Lung microvascular endothelial cell (primary cell): ENCODE measurements at regions not wholly inside any gene's neighbourhood (a gene's known extent, or its start where the extent isn't known, plus 50 kb on each side); places are given as distances from the start of the nearest gene placed in this dataset.
A peak's percentile ranks its signal among the peaks of the same experiment; 100 is the strongest.
"Not testable (repeated sequence)": the region's sequence is repeated elsewhere in the genome, so short reads cannot be mapped to it uniquely, and the experiment has no call there.

Experiments
- DNase-seq, 2 donors: peaks; one replicate each; pipeline versions ENCODE4 v3.0.0 to v3.0.0-alpha.2; 2010; ENCODE audit warnings: low read depth in 2 of 2

DNA sequence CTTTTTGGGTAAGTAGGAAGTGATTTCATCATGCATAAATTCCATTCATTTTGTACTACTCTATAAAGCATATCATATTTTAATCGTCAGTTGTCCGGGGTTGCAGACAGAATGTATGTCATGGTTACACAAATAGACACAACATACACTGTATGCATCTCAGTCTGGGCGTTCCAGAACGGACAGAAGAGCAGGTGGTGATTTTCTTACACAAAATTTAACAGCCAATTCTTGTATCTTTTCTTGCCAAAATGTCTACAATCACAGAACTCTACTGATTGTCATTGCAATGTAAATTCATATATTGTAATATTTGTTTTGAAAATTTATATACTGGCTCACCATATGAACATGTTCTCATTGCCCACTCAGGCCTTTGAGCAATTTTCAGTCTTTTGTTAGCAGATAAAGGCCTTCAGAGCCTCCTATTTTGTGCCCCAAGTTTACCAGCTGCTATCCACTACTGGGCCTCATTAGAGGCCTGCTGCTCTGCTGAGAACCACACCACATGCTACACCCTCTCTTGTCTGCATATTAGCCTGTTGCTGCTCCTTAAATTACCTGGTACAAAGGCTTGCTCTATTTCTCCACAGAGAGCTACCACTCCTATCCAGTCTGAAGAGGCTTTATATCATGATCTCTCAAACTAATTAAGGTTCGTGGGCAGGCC lies 61.5 kb downstream of the PRDM13 start:
- DNase-seq, result no peak

GRCh38 chr6:99689916-99690685 lies 83.5 kb downstream of the PRDM13 start:
- DNase-seq, result no peak

- DNase-seq, result not testable (repeated sequence)
Observed at GRCh38 chr6:99702287-99702686, 95.7 kb downstream of the PRDM13 start.

GRCh38 chr6:99709062-99709461 lies 102.4 kb downstream of the PRDM13 start:
- DNase-seq, result no peak

- no peak for DNase-seq
Observed at GRCh38 chr6:99711302-99711701, 104.7 kb downstream of the PRDM13 start.

- no peak for DNase-seq
Observed at GRCh38 chr6:99711925-99712324, 105.3 kb downstream of the PRDM13 start.

- no peak for DNase-seq
Observed at GRCh38 chr6:99712519-99712918, 105.9 kb downstream of the PRDM13 start.

GRCh38 chr6:99722043-99722442 lies 115.4 kb downstream of the PRDM13 start:
- DNase-seq, result not testable (repeated sequence)

DNA sequence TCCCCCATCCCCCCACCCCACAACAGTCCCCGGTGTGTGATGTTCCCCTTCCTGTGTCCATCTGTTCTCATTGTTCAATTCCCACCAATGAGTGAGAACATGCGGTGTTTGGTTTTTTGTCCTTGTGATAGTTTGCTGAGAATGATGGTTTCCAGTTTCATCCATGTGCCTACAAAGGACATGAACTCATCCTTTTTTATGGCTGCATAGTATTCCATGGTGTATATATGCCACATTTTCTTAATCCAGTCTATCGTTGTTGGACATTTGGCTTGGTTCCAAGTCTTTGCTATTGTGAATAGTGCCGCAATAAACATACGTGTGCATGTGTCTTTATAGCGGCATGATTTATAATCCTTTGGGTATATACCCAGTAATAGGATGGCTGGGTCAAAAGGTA lies 123.6 kb downstream of the PRDM13 start:
- not testable (repeated sequence) for DNase-seq

DNA sequence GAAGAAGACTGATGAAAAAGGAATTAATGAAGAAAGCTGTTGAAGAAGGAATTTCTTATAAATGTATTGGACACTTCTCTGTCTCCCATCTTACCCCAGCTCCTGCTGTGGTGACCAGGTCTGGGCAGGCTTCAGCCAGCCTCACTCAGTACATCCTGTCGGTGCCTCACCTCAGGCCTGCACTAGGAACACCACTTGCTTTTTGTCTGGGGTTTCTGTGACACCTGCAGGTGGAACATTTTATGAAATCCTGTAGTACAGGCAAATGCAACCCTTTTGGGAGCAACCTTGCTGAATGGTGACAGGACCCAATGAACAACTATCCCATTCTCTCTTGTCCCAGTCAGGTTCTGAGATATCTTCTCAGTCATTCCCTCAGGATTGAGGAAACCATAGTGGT lies 129.7 kb downstream of the PRDM13 start:
- DNase-seq, result peak in 1 of 2 donors; percentile 3

DNA sequence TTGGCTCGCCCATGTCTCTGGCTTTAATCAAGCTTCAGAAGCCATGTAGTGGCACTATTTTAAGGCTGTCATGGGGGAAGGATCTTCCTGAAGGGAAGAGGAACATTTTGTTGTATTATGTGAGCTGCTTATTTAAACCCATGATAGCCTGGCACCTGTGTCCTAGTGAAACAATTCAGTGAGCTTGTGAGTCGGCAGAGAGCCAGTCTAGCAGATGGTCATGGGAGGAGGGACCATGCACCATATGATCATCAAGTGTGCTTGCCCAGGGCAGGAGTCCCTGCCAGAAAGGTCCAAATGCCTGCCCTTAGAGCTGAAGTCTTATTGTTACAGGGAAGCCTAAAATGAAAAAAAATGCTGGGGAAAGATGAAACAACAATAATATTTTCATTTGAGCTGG lies 132.9 kb downstream of the PRDM13 start:
- peak in 1 of 2 donors; percentile 18 for DNase-seq

DNA sequence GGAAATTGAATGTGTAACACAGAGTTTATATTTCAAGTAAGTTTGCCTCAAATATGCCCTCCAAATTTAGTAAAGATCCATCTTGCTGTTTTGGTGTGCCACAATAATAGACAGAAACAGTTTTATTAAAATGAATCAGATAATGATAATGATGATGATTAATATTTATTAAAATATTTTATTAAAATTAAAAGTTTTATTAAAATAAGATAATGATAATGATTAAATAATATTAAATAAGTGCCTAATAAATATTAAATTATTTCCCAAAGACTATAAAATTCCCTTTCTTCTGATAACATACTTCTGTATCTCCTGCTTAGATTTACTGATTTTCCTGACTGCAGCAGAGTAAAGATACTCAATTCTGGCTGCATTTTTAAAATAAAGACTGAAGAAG lies 134.5 kb downstream of the PRDM13 start:
- DNase-seq, result no peak

GRCh38 chr6:99743647-99744046 lies 137.0 kb downstream of the PRDM13 start:
- DNase-seq, result no peak

- peak in 1 of 2 donors; percentile 13 for DNase-seq
Observed at GRCh38 chr6:99745651-99746050, 139.0 kb downstream of the PRDM13 start.

DNA sequence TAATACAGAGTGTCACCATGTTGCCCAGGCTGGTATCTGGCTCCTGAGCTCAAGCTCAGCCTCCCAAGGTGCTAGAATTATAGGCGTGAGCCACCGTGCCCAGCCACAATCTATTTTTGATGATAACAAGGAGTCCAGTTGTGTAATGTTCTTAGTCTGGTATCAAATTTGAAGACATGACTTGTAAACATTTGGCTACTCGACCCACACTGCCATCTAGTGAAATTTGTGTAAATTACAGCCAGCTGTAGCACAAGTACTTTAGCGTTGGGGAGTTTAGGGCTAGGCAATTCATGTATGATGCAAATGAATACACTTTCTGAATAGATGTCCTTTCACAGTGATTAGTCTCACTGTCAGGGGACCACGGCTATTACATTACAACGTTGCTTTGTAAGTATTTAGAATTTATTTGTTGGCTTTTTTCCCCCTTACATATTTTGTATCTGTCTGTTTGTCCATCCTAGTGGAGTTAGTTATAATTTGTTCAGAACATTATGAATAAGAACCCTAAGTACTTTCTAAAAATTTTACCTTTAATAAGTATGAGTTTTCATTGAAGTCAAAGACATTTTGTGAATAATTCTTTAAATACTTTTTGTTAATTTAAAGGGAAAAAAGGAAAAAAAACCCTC lies 139.7 kb downstream of the PRDM13 start:
- DNase-seq, result peak; percentile 78 to 81

- no peak for DNase-seq
Observed at GRCh38 chr6:99761711-99762110, 155.1 kb downstream of the PRDM13 start.

DNA sequence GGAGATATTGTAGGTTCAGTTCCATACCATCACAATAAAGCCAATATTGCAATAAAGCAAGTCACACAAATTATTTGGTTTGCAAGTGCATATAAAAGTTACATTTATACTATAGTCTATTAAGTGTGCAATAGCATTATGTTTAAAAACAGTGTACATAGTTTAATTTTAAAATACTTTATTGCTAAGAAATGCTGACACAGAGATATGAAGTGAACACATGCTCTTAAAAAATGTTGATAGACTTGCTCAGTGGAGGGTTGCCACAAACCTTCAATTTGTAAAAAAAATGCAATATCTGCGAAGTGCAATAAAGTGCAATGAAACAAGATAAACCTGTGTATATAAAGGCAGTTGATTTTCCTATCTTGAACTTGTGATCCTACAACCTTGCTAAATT lies 161.5 kb downstream of the PRDM13 start:
- DNase-seq, result no peak

DNA sequence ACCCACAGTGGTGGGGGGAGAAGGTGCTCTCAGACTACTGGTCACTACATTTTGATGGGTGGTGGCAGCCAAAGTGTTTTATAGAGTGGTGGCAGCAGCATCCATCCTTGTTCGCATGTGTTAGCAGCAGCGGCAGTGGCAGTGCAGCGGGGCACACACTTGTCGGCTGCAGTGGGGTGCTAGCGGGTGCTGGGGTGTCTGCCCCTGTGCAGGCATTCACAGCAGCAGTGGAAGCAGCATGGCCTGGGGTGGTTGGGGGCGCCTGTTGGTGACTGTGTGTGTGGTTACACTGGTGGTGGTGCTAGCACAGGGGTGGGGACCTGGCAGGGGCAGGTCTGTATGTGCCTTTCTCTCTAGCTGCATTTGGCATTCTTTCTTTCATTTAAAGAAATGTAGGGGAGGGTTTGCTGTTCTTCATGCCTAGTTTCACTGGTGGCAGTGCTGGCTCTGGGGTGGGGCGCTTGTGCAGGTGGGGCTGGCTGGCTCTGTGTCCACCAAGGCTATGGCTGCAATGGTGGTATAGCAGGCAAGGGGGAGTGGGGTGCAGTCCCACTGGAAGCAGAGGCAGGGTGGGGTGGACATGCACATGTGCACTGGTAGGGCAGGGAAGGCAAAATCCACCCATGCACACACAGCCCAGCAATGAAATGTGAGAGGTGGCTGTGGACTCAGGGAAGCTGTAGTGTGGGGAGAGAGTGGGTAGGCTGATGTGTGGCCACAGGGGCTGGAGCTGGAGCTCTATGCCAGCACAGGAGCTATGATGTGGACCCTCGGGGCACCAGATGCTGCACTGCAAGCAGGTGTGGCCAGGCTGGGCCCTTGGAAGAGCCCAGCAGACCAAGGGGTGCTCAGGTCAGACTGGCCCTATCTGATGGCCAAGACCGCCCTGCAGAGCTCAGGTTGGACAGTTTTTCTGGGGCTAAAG lies 173.3 kb downstream of the PRDM13 start:
- DNase-seq, result no peak

DNA sequence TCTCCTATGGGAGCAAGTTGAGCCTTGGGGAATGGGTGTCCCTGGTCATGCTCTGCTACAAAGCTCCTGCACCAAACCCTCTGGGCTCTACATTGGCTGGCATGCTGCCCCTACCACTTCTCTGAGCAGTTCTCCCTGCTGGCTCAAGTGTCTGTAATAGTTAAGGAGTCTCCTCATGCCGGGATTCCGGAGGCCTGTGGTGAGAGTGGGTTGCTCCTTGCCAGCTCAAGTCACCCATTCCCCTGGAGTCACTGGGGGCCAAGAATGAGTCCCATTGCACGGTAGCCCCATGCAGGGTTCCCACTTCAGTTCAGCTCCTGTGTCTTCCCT lies 173.9 kb downstream of the PRDM13 start:
- DNase-seq, result no peak

GRCh38 chr6:99789767-99790166 lies 183.1 kb downstream of the PRDM13 start:
- DNase-seq, result no peak

DNA sequence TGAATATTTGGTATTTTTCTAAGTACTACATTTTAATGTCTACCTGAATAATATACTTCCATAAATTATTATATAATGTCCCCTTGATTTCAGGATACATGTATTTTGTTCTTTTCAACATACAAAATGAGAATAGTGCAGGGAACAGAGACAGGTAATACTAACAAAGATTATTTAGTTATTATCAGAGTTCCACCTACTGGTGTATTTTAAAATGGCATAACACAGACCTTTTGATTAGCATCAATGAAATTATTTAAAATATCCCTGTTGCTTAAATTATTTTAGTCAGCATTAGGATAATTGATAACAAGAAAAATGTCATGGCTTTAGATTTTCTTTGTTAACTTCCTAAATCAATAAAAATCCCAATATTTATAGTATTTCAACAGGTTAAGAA lies 184.0 kb downstream of the PRDM13 start:
- peak in 1 of 2 donors; percentile 11 for DNase-seq

DNA sequence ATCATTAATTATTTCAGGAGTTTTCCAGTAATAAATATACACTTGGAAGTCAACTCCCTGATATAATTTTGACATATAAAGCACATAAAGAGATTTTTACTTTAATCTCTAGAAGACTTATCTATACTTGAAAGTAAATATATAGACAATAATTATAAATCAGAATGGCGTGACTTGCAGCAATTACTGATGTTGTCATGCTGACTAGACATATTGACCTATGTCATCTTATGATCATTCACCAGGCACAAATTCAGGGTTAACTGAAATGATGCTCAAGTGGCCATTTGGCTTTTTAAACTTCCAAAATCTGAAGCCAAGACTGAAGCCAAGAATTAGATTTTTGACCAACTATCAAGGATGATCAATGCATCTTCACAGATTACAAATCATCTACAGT lies 192.2 kb downstream of the MCHR2 start:
- no peak for DNase-seq
